Sigmoid colon (tissue), 6 donors: ENCODE measurements at regions not wholly inside any gene's neighbourhood (a gene's known extent, or its start where the extent isn't known, plus 50 kb on each side); places are given as distances from the start of the nearest gene placed in this dataset.

Experiments
- DNase-seq: peaks from one replicate; pipeline ENCODE4 v3.0.0-alpha.2; 2019
- H3K27ac ChIP-seq, 4 donors: fragments of 200-600 bp; sonication (generic); one replicate each; pipeline ENCODE4 v1.5.1; 2016 to 2019; ENCODE audit warnings: mild to moderate bottlenecking in 1 of 4
- H3K27me3 ChIP-seq, 3 donors: fragments of 200-600 bp; sonication (generic); one replicate each; pipeline ENCODE4 v1.5.1; 2019; ENCODE audit warnings: mild to moderate bottlenecking in 1 of 3
- H3K36me3 ChIP-seq, 4 donors: fragments of 200-600 bp; sonication (generic); one replicate each; pipeline ENCODE4 v1.5.1; 2016 to 2019
- H3K4me1 ChIP-seq, 4 donors: fragments of 200-600 bp; sonication (generic); one replicate each; pipeline ENCODE4 v1.5.1; 2017 to 2019
- H3K4me3 ChIP-seq, 4 donors: fragments of 200-600 bp; sonication (generic); one replicate each; pipeline ENCODE4 v1.5.1; 2017 to 2019; ENCODE audit warnings: mild to moderate bottlenecking in 2 of 4, moderate library complexity in 1 of 4
- H3K9me3 ChIP-seq, 4 donors: fragments of 200-600 bp in 3 of 4; sonication (generic) in 3 of 4; one replicate each; pipeline versions ENCODE4 v1.5.1 to v1.6.1; 2013 to 2019
- EP300 ChIP-seq, 4 donors: sonication (generic); formaldehyde crosslinking; IDR thresholded peaks; one replicate each; pipeline ENCODE4 v1.6.1; 2017; ENCODE audit warnings: antibody characterized with exemption in 4 of 4
- POLR2A ChIP-seq, 2 donors: fragments of 450-650 bp; IDR thresholded peaks; one replicate each; pipeline ENCODE4 v1.6.1; 2016; ENCODE audit warnings: antibody characterized with exemption in 2 of 2, mild to moderate bottlenecking in 2 of 2, moderate library complexity in 2 of 2
- POLR2AphosphoS5 ChIP-seq, 4 donors: sonication (generic); formaldehyde crosslinking; IDR thresholded peaks; one replicate each; pipeline ENCODE4 v1.6.1; 2017; ENCODE audit warnings: antibody characterized with exemption in 4 of 4
- WGBS, 2 donors: extraction: QIAGEN DNeasy Blood & Tissue Kit; methylation state at CpG; one replicate each; pipeline ENCODE4 v1.1.7; 2013; 5-methylcytosine and 5-hydroxymethylcytosine counted together
- intact Hi-C: fragments of 100-400 bp; cut with DNase I; formaldehyde crosslinking; loops from one replicate; pipeline ENCODE4 v1.15.1; 2023
- TF ChIP-seq, protein P1 (sequence below), 4 experiments: fragments of 450-650 bp in 3 of 4; fragments of 200-600 bp in 1 of 4; IDR thresholded peaks; one replicate each; pipeline ENCODE4 v1.5.1; 2016 to 2019; ENCODE audit warnings: antibody characterized with exemption in 4 of 4, mild to moderate bottlenecking in 3 of 4, moderate library complexity in 2 of 4
- donor health status: healthy with polysubstance abuse.
- donor health status: healthy.

- Histone ChIP-seq H3K27me3 (peaks cover 22 to 81% (median 40%) of the 10 kb centered on the region in 3 donors), H3K27ac (peak overlapping the region in 1 of 4 donors; percentile 46), H3K36me3 (no peaks in the 10 kb centered on the region), H3K4me1 (peaks cover 0 to 33% (median 21%) of the 10 kb centered on the region in 4 donors), H3K4me3 (peak overlapping the region in 3 of 4 donors; percentile 41 to 42 (median 41)), H3K9me3 (no peaks in the 10 kb centered on the region)
- TF ChIP-seq EP300 (IDR thresholded peaks at IDR 0.05): no peak
- TF ChIP-seq POLR2AphosphoS5 (IDR thresholded peaks at IDR 0.05): no peak
- no peak for TF ChIP-seq POLR2A (IDR thresholded peaks at IDR 0.05)
- TF ChIP-seq, protein P1, sequence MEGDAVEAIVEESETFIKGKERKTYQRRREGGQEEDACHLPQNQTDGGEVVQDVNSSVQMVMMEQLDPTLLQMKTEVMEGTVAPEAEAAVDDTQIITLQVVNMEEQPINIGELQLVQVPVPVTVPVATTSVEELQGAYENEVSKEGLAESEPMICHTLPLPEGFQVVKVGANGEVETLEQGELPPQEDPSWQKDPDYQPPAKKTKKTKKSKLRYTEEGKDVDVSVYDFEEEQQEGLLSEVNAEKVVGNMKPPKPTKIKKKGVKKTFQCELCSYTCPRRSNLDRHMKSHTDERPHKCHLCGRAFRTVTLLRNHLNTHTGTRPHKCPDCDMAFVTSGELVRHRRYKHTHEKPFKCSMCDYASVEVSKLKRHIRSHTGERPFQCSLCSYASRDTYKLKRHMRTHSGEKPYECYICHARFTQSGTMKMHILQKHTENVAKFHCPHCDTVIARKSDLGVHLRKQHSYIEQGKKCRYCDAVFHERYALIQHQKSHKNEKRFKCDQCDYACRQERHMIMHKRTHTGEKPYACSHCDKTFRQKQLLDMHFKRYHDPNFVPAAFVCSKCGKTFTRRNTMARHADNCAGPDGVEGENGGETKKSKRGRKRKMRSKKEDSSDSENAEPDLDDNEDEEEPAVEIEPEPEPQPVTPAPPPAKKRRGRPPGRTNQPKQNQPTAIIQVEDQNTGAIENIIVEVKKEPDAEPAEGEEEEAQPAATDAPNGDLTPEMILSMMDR (IDR thresholded peaks at IDR 0.05): no peak
- intact Hi-C loops: loop anchor here (10.0 kb wide), 1 partner anchor 416 kb away; the partner anchor contains the start of gene ISL1
- DNase-seq: no peak
- 6 to 8% methylated on average over 23 of the region's 23 CpGs for WGBS, 2 donors
Measured at GRCh38 chr5:50968356-50969149, 302.1 kb downstream of the PARP8 start.

DNA sequence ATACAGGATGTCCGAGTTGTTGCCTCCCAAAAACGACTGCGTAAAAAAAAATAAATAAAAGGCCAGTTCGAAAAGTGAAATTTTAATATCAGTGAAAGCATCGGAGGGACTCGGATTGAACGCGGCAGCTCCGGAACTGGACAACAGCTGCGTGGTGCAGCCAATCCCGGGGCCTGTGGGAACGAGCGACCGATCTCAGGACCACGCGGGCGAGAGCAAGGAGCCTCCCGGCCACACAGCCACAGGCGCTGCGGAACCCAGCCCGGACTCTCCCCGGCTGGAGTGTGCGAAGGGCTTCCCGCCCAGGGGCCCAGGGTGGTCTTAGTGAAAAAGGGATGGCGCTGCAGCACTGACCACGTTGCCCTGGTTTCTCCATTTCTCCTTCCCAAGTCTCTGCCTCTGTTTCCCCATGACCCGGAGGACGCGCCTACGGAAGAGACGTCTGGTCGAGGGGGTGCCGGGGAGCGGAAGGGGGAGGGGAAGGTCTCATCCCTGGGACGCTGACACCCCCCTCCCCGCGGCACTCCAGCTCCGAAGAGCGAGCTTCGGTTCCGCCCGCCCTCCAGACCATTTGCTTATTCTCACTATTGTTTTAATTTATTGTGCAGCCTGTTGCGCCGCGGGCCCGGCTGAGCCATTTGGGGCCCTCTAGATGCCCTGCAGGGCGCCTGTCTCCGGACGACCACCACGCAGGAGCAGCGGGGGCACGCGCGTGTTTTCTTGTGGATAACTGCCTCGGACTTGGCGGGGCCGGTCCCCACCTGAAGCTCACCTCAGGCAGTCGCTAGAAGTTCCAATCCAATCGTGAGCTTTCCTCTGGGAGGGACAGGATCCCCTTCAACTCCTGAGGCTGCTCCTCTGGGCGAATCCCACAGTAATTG, 303.0 kb downstream of the PARP8 start:
- Histone ChIP-seq H3K4me1 (peaks cover 0 to 25% (median 15%) of the 10 kb centered on the region in 4 donors), H3K4me3 (peak overlapping the region; percentile 10 to 42 (median 41)), H3K9me3 (no peaks in the 10 kb centered on the region), H3K36me3 (no peaks in the 10 kb centered on the region), H3K27ac (peak overlapping the region in 1 of 4 donors; percentile 8), H3K27me3 (peaks cover 20 to 72% (median 40%) of the 10 kb centered on the region in 3 donors)
- intact Hi-C loops: loop anchor here (10.0 kb wide), 1 partner anchor 415 kb away; the partner anchor contains the start of gene ISL1
- TF ChIP-seq POLR2AphosphoS5 (IDR thresholded peaks at IDR 0.05) (no peak), POLR2A (IDR thresholded peaks at IDR 0.05) (no peak), EP300 (IDR thresholded peaks at IDR 0.05) (no peak)
- TF ChIP-seq, protein P1 (IDR thresholded peaks at IDR 0.05): no peak
- DNase-seq: peak; percentile 68
- WGBS, 2 donors: 3 to 7% methylated on average over 60 of the region's 60 CpGs

DNA sequence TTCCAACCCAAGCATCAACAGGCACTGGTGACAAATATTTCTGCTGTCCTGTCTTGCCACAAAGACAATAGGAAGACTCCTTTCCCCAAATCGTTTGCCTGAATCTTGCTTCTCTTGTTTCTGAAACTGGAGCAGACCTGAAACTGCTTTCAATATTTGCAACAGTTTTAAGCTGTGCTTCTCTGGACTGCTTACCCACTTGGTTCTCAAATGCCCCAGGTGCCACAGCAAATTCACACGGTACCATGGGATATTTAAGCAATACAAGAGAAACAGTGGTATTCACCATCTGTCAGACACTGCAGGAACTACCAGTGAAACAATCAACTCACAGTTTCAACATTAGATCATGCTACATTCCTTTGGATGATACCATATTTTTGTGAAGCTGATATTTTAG, 309.4 kb downstream of the PARP8 start:
- intact Hi-C loops: no loop called here
- no peak for DNase-seq
- no peaks in the 10 kb centered on the region for H3K36me3 ChIP-seq
- H3K27ac ChIP-seq: no peak overlapping the region
- peaks cover 0 to 8% (median 0%) of the 10 kb centered on the region in 3 donors for H3K27me3 ChIP-seq
- no peak for TF ChIP-seq POLR2A (IDR thresholded peaks at IDR 0.05)
- TF ChIP-seq, protein P1 (IDR thresholded peaks at IDR 0.05): no peak
- TF ChIP-seq EP300 (IDR thresholded peaks at IDR 0.05): no peak
- no peak for TF ChIP-seq POLR2AphosphoS5 (IDR thresholded peaks at IDR 0.05)
- peaks cover 0 to 3% (median 0%) of the 10 kb centered on the region in 4 donors for H3K4me1 ChIP-seq
- H3K9me3 ChIP-seq: no peaks in the 10 kb centered on the region
- no peak overlapping the region for H3K4me3 ChIP-seq
- 62 to 76% methylated on average over 2 of the region's 2 CpGs for WGBS, 2 donors

DNA sequence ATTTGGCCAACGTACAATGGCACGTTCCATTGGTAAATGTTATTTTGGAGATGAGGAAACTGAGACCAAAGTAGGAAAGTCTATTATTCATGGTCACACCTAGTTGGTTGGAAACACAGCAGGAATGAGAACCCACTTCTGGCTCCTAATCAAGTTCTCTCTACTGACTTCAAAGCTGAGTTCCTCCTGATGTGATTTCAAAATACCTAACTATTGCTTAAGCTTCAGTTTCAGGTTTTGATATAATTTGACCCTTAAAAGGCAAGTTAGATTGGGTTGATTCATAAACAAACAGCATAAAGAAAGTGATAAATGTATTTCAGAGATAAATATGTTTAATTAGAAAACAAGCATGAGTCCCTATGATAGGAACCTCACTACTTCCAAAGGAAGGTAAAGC, 312.5 kb downstream of the PARP8 start:
- TF ChIP-seq POLR2A (IDR thresholded peaks at IDR 0.05) (no peak), EP300 (IDR thresholded peaks at IDR 0.05) (no peak), POLR2AphosphoS5 (IDR thresholded peaks at IDR 0.05) (no peak)
- TF ChIP-seq, protein P1 (IDR thresholded peaks at IDR 0.05): no peak
- Histone ChIP-seq H3K36me3 (no peaks in the 10 kb centered on the region), H3K27me3 (no peaks in the 10 kb centered on the region), H3K9me3 (no peaks in the 10 kb centered on the region), H3K4me1 (peaks cover 0 to 3% (median 0%) of the 10 kb centered on the region in 4 donors), H3K4me3 (no peak overlapping the region), H3K27ac (no peak overlapping the region)
- DNase-seq: no peak
- WGBS, 2 donors: 90 to 93% methylated on average over 2 of the region's 2 CpGs
- intact Hi-C loops: no loop called here
